Neuronal stem cell (in vitro differentiated cells): ENCODE measurements at regions not wholly inside any gene's neighbourhood (a gene's known extent, or its start where the extent isn't known, plus 50 kb on each side); places are given as distances from the start of the nearest gene placed in this dataset.

Source experiments
- DNase-seq: peaks from one replicate; pipeline ENCODE4 v3.0.0-alpha.2; 2013; ENCODE audit warnings: low spot score
- H2AFZ ChIP-seq: one replicate; pipeline ENCODE4 v1.6.1; 2013; ENCODE audit warnings: mild to moderate bottlenecking, low read length, inconsistent platforms
- H2AK5ac ChIP-seq: 2 replicates; pipeline ENCODE4 v1.6.1; 2013; ENCODE audit warnings: low read depth, mild to moderate bottlenecking, inconsistent platforms, low read length, moderate library complexity, mixed read lengths
- H2BK120ac ChIP-seq: 2 replicates; pipeline ENCODE4 v1.6.1; 2013; ENCODE audit warnings: low read depth, mild to moderate bottlenecking, inconsistent platforms, low read length, moderate library complexity, mixed read lengths
- H2BK12ac ChIP-seq: one replicate; pipeline ENCODE4 v1.6.1; 2013; ENCODE audit warnings: low read length, inconsistent platforms
- H2BK15ac ChIP-seq: 2 replicates; pipeline ENCODE4 v1.6.1; 2013; ENCODE audit warnings: mild to moderate bottlenecking, low read length, inconsistent platforms, mixed read lengths
- H2BK5ac ChIP-seq: one replicate; pipeline ENCODE4 v1.6.1; 2013; ENCODE audit warnings: inconsistent platforms, mild to moderate bottlenecking, low read length, moderate library complexity
- H3K14ac ChIP-seq: one replicate; pipeline ENCODE4 v1.6.1; 2013; ENCODE audit warnings: low read length, inconsistent platforms
- H3K18ac ChIP-seq: 2 replicates; pipeline ENCODE4 v1.6.1; 2013; ENCODE audit warnings: low read length, inconsistent platforms
- H3K23ac ChIP-seq: 2 replicates; pipeline ENCODE4 v1.6.1; 2013; ENCODE audit warnings: low read depth, mild to moderate bottlenecking, mixed read lengths, low read length, inconsistent platforms; ENCODE audit not compliant: poor library complexity
- H3K27ac ChIP-seq: replicated peaks from 3 replicates; pipeline ENCODE4 v1.5.1; 2013; ENCODE audit warnings: low read length, inconsistent platforms
- H3K27me3 ChIP-seq, 3 experiments: 2 replicates each; pipeline ENCODE4 v1.6.1; 2013; ENCODE audit warnings: low read length in 3 of 3, mild to moderate bottlenecking in 2 of 3, inconsistent platforms in 1 of 3, low read depth in 1 of 3, mixed read lengths in 1 of 3, moderate library complexity in 1 of 3; ENCODE audit not compliant: control insufficient read depth in 3 of 3, insufficient read depth in 3 of 3
- H3K36me3 ChIP-seq, 2 donors: replicated peaks in 1 of 2; 2 replicates each; pipeline ENCODE4 v1.6.1; 2013; ENCODE audit warnings: low read length in 2 of 2; ENCODE audit not compliant: control insufficient read depth in 2 of 2, insufficient read depth in 2 of 2
- H3K4ac ChIP-seq: 2 replicates; pipeline ENCODE4 v1.6.1; 2013; ENCODE audit warnings: inconsistent platforms, mild to moderate bottlenecking, low read length, moderate library complexity
- H3K4me1 ChIP-seq, 2 donors: 1 replicate in 1 of 2; 2 replicates in 1 of 2; pipeline ENCODE4 v1.6.1; 2013; ENCODE audit warnings: low read length in 2 of 2, low read depth in 1 of 2; ENCODE audit not compliant: control insufficient read depth in 2 of 2, insufficient read depth in 1 of 2
- H3K4me2 ChIP-seq: one replicate; pipeline ENCODE4 v1.6.1; 2013; ENCODE audit warnings: mild to moderate bottlenecking, low read length, inconsistent platforms; ENCODE audit not compliant: insufficient read depth, poor library complexity, severe bottlenecking
- H3K4me3 ChIP-seq, 2 donors: 2 replicates each; pipeline ENCODE4 v1.5.1; 2013; ENCODE audit warnings: low read length in 2 of 2, mild to moderate bottlenecking in 2 of 2, inconsistent platforms in 1 of 2, moderate library complexity in 1 of 2
- H3K79me1 ChIP-seq: one replicate; pipeline ENCODE4 v1.6.1; 2013; ENCODE audit warnings: low read depth, mild to moderate bottlenecking, inconsistent platforms, low read length, moderate library complexity
- H3K9ac ChIP-seq: one replicate; pipeline ENCODE4 v1.6.1; 2013; ENCODE audit warnings: mild to moderate bottlenecking, low read depth, low read length, inconsistent platforms; ENCODE audit not compliant: poor library complexity
- H3K9me3 ChIP-seq, 2 donors: replicated peaks in 1 of 2; 2 replicates each; pipeline versions ENCODE3 to v1.6.1; 2013; ENCODE audit warnings: low read length in 2 of 2, mild to moderate bottlenecking in 2 of 2, inconsistent platforms in 1 of 2, low read depth in 1 of 2, mixed read lengths in 1 of 2, moderate library complexity in 1 of 2; ENCODE audit not compliant: control insufficient read depth in 2 of 2, insufficient read depth in 1 of 2
- H4K8ac ChIP-seq: one replicate; pipeline ENCODE4 v1.6.1; 2013; ENCODE audit warnings: low read depth, mild to moderate bottlenecking, inconsistent platforms, low read length, moderate library complexity
- H4K91ac ChIP-seq: one replicate; pipeline ENCODE4 v1.6.1; 2013; ENCODE audit warnings: low read length, low read depth, mild to moderate bottlenecking, inconsistent platforms; ENCODE audit not compliant: poor library complexity
- WGBS, 2 donors: extraction: QIAGEN DNeasy Blood & Tissue Kit; methylation state at CpG; one replicate each; pipeline ENCODE4 v1.1.7; 2013; ENCODE audit warnings: missing lambda C conversion rate in 2 of 2, mixed read lengths in 1 of 2; ENCODE audit not compliant: insufficient read length in 2 of 2, insufficient replicate concordance in 1 of 2; ENCODE audit errors: extremely low coverage in 2 of 2; 5-methylcytosine and 5-hydroxymethylcytosine counted together

- no peak overlapping the region for H3K4ac ChIP-seq
- H2AFZ ChIP-seq, result no peak overlapping the region
- H3K79me1 ChIP-seq, result no peaks in the 10 kb centered on the region
- no peak overlapping the region for H4K8ac ChIP-seq
- no peak overlapping the region for H3K9ac ChIP-seq
- H3K23ac ChIP-seq, result no peak overlapping the region
- peaks cover 2 to 55% (median 41%) of the 10 kb centered on the region in 3 experiments for H3K27me3 ChIP-seq
- H2BK5ac ChIP-seq, result no peak overlapping the region
- H2BK15ac ChIP-seq, result no peak overlapping the region
- peaks cover 0 to 3% of the 10 kb centered on the region in 2 donors for H3K4me1 ChIP-seq
- no peak overlapping the region for H2AK5ac ChIP-seq
- H3K36me3 ChIP-seq, result no peaks in the 10 kb centered on the region
- no peak overlapping the region for H2BK120ac ChIP-seq
- no peak overlapping the region for H3K14ac ChIP-seq
- H3K27ac ChIP-seq, result no peak overlapping the region
- no peak overlapping the region for H3K4me2 ChIP-seq
- H4K91ac ChIP-seq, result no peak overlapping the region
- no peak for DNase-seq
- H3K4me3 ChIP-seq, result no peak overlapping the region
- no peak overlapping the region for H3K18ac ChIP-seq
- H2BK12ac ChIP-seq, result no peak overlapping the region
- no peaks in the 10 kb centered on the region for H3K9me3 ChIP-seq
- no CpG with 5 or more reads among the region's 3 CpGs for WGBS, 2 donors
These were observed 69.3 kb downstream of the FOXD2 start for GRCh38 chr1:47507144-47507543.

DNA sequence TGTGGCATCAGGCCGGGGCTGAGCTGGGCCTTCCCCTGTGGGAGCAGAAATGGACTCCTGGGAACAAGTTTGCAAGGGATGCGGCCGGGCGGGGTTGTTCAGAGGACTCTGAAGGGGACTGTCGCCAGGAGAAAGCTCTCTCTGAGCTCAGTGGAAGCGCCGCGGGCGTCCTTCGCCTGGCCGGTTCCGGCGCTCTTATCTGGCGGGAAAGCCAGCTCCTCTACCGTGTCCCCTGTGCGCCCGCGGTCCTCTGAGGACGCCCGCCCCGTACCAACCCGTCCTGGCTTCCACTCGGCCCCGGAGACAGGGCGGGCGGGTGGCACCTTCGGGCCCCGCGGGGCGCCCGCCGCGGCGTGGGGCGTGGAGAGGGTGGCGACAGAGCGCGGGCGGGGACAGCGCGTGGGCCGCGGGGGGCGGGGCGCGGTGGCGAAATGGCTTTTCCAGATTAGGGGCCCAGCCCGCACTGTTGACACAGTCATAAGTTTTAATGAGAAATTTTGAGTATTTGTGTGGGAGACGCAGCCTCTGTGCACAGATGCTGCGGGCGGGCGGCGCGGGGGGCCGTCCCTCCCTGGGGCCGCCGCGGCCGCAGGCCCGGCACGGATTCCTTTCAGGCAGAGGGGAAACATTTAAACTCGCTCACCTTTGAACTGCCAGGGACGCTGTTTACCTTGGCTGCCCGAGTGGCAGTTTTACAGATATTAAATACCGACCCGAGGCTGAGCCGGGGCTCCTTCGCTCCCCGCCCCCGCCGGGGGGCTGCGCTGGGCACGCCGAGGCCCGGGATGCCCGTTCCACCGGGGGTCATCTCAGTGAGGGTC is 70.2 kb downstream of the FOXD2 start:
- no peak overlapping the region for H2BK5ac ChIP-seq
- no peaks in the 10 kb centered on the region for H3K36me3 ChIP-seq
- H3K4me2 ChIP-seq, result peak overlapping the region; percentile 96
- H3K23ac ChIP-seq, result peak overlapping the region; percentile 27
- no peak overlapping the region for H2BK12ac ChIP-seq
- peaks cover 0 to 3% of the 10 kb centered on the region in 2 donors for H3K4me1 ChIP-seq
- H2BK15ac ChIP-seq, result no peak overlapping the region
- H2AK5ac ChIP-seq, result no peak overlapping the region
- no peak overlapping the region for H4K91ac ChIP-seq
- peak overlapping the region; percentile 83 for H2AFZ ChIP-seq
- H3K9me3 ChIP-seq, result no peaks in the 10 kb centered on the region
- H3K79me1 ChIP-seq, result no peaks in the 10 kb centered on the region
- no CpG with 5 or more reads among the region's 77 CpGs for WGBS, 2 donors
- no peak overlapping the region for H2BK120ac ChIP-seq
- no peak overlapping the region for H4K8ac ChIP-seq
- peak overlapping the region; percentile 74 for H3K9ac ChIP-seq
- peak overlapping the region; percentile 13 to 75 for H3K4me3 ChIP-seq
- no peak overlapping the region for H3K4ac ChIP-seq
- peaks cover 2 to 54% (median 41%) of the 10 kb centered on the region in 3 experiments for H3K27me3 ChIP-seq
- DNase-seq, result no peak
- no peak overlapping the region for H3K27ac ChIP-seq
- H3K18ac ChIP-seq, result peak overlapping the region; percentile 75
- no peak overlapping the region for H3K14ac ChIP-seq

DNA sequence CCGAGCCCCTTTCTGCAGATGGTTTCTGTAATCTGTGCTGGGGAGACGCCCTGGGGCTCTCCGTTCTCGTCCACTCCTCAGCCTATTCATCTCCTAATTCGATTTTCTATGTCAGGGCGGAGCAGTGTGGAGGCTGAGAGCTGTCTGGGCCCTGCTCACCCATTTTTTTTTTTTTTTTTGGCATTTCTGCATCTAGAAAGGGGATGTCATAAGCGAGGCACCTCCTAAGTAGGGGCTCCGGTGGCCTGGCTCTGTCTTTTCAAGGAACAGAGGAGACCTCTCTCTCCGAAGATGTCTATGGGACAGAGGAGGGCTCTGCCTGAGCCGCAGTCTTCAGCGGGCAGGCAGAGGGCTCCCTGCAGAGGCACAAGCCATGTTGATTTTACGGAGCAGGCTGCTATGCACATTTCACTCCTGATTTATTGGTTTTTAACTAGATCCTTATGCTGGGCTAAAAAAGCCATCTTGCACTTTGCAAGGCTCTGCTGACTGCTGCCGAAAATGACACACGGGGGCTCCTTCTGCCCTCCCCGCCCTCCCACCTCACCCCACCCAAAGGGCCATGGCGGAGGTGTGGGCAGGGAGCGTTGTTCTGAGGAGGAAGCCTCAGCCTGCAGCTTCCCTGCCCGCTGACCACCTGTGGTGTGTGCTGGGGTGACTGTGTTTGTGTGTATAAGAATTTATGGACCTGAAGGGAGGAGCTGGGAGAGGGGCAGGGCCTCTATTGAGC is 71.0 kb downstream of the FOXD2 start:
- WGBS, 2 donors, result no CpG with 5 or more reads among the region's 18 CpGs
- no peak for DNase-seq
- H3K4me3 ChIP-seq, result peak overlapping the region in 1 of 2 donors; percentile 75

DNA sequence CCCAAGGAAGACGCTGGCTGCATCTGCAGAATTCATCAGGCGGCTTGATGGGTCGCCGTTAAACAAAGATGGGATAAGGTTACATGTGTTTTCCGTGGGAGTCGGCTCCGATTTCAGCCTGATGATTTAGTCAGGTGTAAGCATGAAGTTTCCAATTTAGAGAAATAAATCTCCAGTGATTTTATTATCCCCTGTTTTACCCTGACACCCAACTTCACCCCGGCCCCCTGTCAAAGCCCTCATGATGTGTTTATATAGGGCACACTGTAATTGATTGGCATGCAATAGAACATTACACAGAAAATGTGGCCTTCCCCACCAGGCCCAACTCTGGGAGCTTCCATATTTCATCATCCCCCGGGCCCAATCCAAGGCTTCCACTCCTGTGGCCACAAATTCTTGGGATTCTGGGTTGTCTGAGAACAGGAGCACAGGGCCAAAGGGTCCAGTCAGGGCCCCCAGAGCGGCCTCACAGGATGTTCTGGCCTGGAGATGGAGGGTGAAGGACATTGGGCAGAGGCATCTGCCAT is 72.5 kb downstream of the FOXD2 start:
- Histone ChIP-seq H3K4me3 (no peak overlapping the region), H3K18ac (no peak overlapping the region), H3K23ac (no peak overlapping the region), H3K14ac (no peak overlapping the region), H2AK5ac (peak overlapping the region; percentile 27), H2AFZ (no peak overlapping the region), H3K9ac (no peak overlapping the region), H2BK120ac (no peak overlapping the region), H3K27me3 (peaks cover 2 to 54% (median 40%) of the 10 kb centered on the region in 3 experiments), H3K27ac (no peak overlapping the region), H2BK12ac (no peak overlapping the region), H4K91ac (no peak overlapping the region), H3K4me1 (peaks cover 0 to 3% of the 10 kb centered on the region in 2 donors), H3K4me2 (no peak overlapping the region), H3K36me3 (no peaks in the 10 kb centered on the region), H2BK15ac (no peak overlapping the region), H2BK5ac (no peak overlapping the region), H3K79me1 (no peaks in the 10 kb centered on the region), H3K9me3 (peaks cover 0 to 2% of the 10 kb centered on the region in 2 donors), H4K8ac (no peak overlapping the region), H3K4ac (no peak overlapping the region)
- WGBS, 2 donors, result no CpG with 5 or more reads among the region's 10 CpGs
- DNase-seq, result no peak

More for the DNA sequence above, 71.0 kb downstream of the FOXD2 start:
- Histone ChIP-seq H3K23ac (peak overlapping the region; percentile 16), H3K79me1 (no peaks in the 10 kb centered on the region), H3K27ac (no peak overlapping the region), H3K4ac (no peak overlapping the region), H2BK120ac (no peak overlapping the region), H2AFZ (peak overlapping the region; percentile 83), H3K18ac (peak overlapping the region; percentile 75), H3K9ac (no peak overlapping the region), H3K4me2 (peak overlapping the region; percentile 96), H2BK15ac (peak overlapping the region; percentile 67), H4K8ac (no peak overlapping the region), H3K36me3 (no peaks in the 10 kb centered on the region), H2BK5ac (no peak overlapping the region), H2BK12ac (no peak overlapping the region), H4K91ac (no peak overlapping the region), H3K4me1 (peaks cover 0 to 3% of the 10 kb centered on the region in 2 donors), H2AK5ac (no peak overlapping the region), H3K9me3 (no peaks in the 10 kb centered on the region), H3K14ac (peak overlapping the region; percentile 14), H3K27me3 (peaks cover 2 to 54% (median 40%) of the 10 kb centered on the region in 3 experiments)
